WTC11 (cell line): ENCODE measurements at regions not wholly inside any gene's neighbourhood (a gene's known extent, or its start where the extent isn't known, plus 50 kb on each side); places are given as distances from the start of the nearest gene placed in this dataset.

Experiments
- ATAC-seq: fragments of 200-7000 bp; cut with Tn5 transposase; 2 replicates; pipeline ENCODE4 v1.10.0; 2021; ENCODE audit warnings: mild to moderate bottlenecking, moderate library complexity
- CTCF ChIA-PET: fragments of 300-600 bp; sonication (Branson Sonifier 250); formaldehyde crosslinking; loops from one replicate; lab custom pipeline; 2021; ENCODE audit warnings: antibody characterized with exemption; lab: Charles Lee
- POLR2A ChIA-PET: fragments of 350-600 bp; sonication (Branson Sonifier 250); formaldehyde crosslinking; loops from one replicate; lab custom pipeline; 2021; ENCODE audit warnings: antibody characterized with exemption; lab: Charles Lee
- DNase-seq: peaks from one replicate; pipeline ENCODE4 v3.0.0; 2021; ENCODE audit warnings: low spot score
- H3K27ac Mint-ChIP-seq: 2 replicates; pipeline ENCODE4 v1.8.0; 2021; ENCODE audit warnings: mixed read lengths
- H3K27me3 Mint-ChIP-seq: 2 replicates; pipeline ENCODE4 v1.8.0; 2021; ENCODE audit warnings: low read depth, mild to moderate bottlenecking, moderate library complexity, mixed read lengths
- H3K36me3 Mint-ChIP-seq: 2 replicates; pipeline ENCODE4 v1.8.0; 2021; ENCODE audit warnings: mixed read lengths
- H3K4me1 Mint-ChIP-seq: 2 replicates; pipeline ENCODE4 v1.8.0; 2022; ENCODE audit warnings: mixed read lengths
- H3K4me3 Mint-ChIP-seq: 2 replicates; pipeline ENCODE4 v1.8.0; 2021; ENCODE audit warnings: mild to moderate bottlenecking, moderate library complexity, mixed read lengths
- H3K9me3 Mint-ChIP-seq: 2 replicates; pipeline ENCODE4 v1.8.0; 2021; ENCODE audit warnings: mixed read lengths
- AFF4 ChIP-seq: sonication (generic); formaldehyde crosslinking; IDR thresholded peaks from 2 replicates; pipeline ENCODE4 v1.8.1; 2023; ENCODE audit warnings: mild to moderate bottlenecking, missing genetic modification reagents, borderline replicate concordance
- CREB1 ChIP-seq: sonication (generic); formaldehyde crosslinking; IDR thresholded peaks from 2 replicates; pipeline ENCODE4 v1.8.0; 2023; ENCODE audit warnings: mild to moderate bottlenecking, missing genetic modification reagents
- ELF4 ChIP-seq: sonication (generic); formaldehyde crosslinking; IDR thresholded peaks from 2 replicates; pipeline ENCODE4 v1.8.1; 2022; ENCODE audit warnings: low read depth, mild to moderate bottlenecking, moderate library complexity, missing genetic modification reagents
- ETV6 ChIP-seq: sonication (generic); formaldehyde crosslinking; IDR thresholded peaks from 2 replicates; pipeline ENCODE4 v1.8.1; 2022; ENCODE audit warnings: mild to moderate bottlenecking, missing genetic modification reagents
- FOXK1 ChIP-seq: sonication (generic); formaldehyde crosslinking; IDR thresholded peaks from 2 replicates; pipeline ENCODE4 v1.8.0; 2022; ENCODE audit warnings: mild to moderate bottlenecking, moderate library complexity, missing genetic modification reagents
- GRHL2 ChIP-seq: fragments of 250-450 bp; sonication (Bioruptor Pico); IDR thresholded peaks from 2 replicates; pipeline ENCODE4 v1.8.0; 2022; ENCODE audit warnings: mild to moderate bottlenecking, moderate library complexity; ENCODE audit not compliant: insufficient replicate concordance, severe bottlenecking
- GTF2I ChIP-seq: fragments of 250-450 bp; sonication (Bioruptor Pico); conservative IDR thresholded peaks from 2 replicates; pipeline ENCODE4 v1.4.0; 2021; ENCODE audit warnings: mild to moderate bottlenecking
- IRF2 ChIP-seq: sonication (generic); formaldehyde crosslinking; IDR thresholded peaks from 2 replicates; pipeline ENCODE4 v1.8.0; 2022; ENCODE audit warnings: low read depth, missing genetic modification reagents, borderline replicate concordance
- NFATC4 ChIP-seq: fragments of 250-450 bp; sonication (Bioruptor Pico); IDR thresholded peaks from 2 replicates; pipeline ENCODE4 v1.9.0; 2021; ENCODE audit warnings: mild to moderate bottlenecking
- NFYB ChIP-seq: sonication (generic); formaldehyde crosslinking; conservative IDR thresholded peaks from 2 replicates; pipeline ENCODE4 v1.8.0; 2022; ENCODE audit warnings: low read depth, missing genetic modification reagents
- NR3C1 ChIP-seq: sonication (generic); formaldehyde crosslinking; conservative IDR thresholded peaks from 2 replicates; pipeline ENCODE4 v1.8.1; 2023; ENCODE audit warnings: low read depth, mild to moderate bottlenecking, missing genetic modification reagents
- ZBTB21 ChIP-seq: sonication (generic); formaldehyde crosslinking; IDR thresholded peaks from 2 replicates; pipeline ENCODE4 v1.8.1; 2023; ENCODE audit warnings: mild to moderate bottlenecking, missing genetic modification reagents, borderline replicate concordance
- ZNF232 ChIP-seq: sonication (generic); formaldehyde crosslinking; IDR thresholded peaks from 2 replicates; pipeline ENCODE4 v1.8.0; 2022; ENCODE audit warnings: mild to moderate bottlenecking, missing genetic modification reagents
- ZNF423 ChIP-seq: fragments of 250-450 bp; sonication (Bioruptor Pico); IDR thresholded peaks from 2 replicates; pipeline ENCODE4 v2.1.2; 2022; ENCODE audit warnings: mild to moderate bottlenecking, moderate library complexity
- ZNF532 ChIP-seq: fragments of 250-450 bp; sonication (Bioruptor Pico); IDR thresholded peaks from 2 replicates; pipeline ENCODE4 v1.9.0; 2021; ENCODE audit warnings: mild to moderate bottlenecking, borderline replicate concordance
- TF ChIP-seq, protein P1 (sequence below): sonication (generic); formaldehyde crosslinking; IDR thresholded peaks from 2 replicates; pipeline ENCODE4 v1.8.1; 2023; ENCODE audit warnings: mild to moderate bottlenecking, missing genetic modification reagents
- TF ChIP-seq, protein P2 (sequence below): sonication (generic); formaldehyde crosslinking; IDR thresholded peaks from 2 replicates; pipeline ENCODE4 v1.8.1; 2022; ENCODE audit warnings: mild to moderate bottlenecking, moderate library complexity, missing genetic modification reagents
- TF ChIP-seq, protein P3 (sequence below): sonication (generic); formaldehyde crosslinking; IDR thresholded peaks from 2 replicates; pipeline ENCODE4 v1.8.0; 2023; ENCODE audit warnings: missing genetic modification reagents

GRCh38 chr6:106820412-106820852 is 154.1 kb downstream of the CD24 start:
- ATAC-seq: no peak
- Mint-ChIP-seq H3K4me3 (no peak overlapping the region), H3K27ac (no peak overlapping the region), H3K9me3 (peaks cover 6% of the 10 kb centered on the region), H3K36me3 (peaks cover 2% of the 10 kb centered on the region; the same call in 1 of the 2 replicates), H3K27me3 (no peaks in the 10 kb centered on the region), H3K4me1 (peaks cover 22% of the 10 kb centered on the region)
- ChIA-PET POLR2A (no interaction called here), CTCF (interaction anchor here (1.5 kb wide), 1 partner anchor 159 kb away, joined by 4 read pairs; no protein-coding TSS in a partner anchor)
- no peak for TF ChIP-seq GTF2I (CRISPR knock-in tag)
- TF ChIP-seq, protein P1, sequence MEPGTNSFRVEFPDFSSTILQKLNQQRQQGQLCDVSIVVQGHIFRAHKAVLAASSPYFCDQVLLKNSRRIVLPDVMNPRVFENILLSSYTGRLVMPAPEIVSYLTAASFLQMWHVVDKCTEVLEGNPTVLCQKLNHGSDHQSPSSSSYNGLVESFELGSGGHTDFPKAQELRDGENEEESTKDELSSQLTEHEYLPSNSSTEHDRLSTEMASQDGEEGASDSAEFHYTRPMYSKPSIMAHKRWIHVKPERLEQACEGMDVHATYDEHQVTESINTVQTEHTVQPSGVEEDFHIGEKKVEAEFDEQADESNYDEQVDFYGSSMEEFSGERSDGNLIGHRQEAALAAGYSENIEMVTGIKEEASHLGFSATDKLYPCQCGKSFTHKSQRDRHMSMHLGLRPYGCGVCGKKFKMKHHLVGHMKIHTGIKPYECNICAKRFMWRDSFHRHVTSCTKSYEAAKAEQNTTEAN (CRISPR knock-in tag): no peak
- TF ChIP-seq, protein P2, sequence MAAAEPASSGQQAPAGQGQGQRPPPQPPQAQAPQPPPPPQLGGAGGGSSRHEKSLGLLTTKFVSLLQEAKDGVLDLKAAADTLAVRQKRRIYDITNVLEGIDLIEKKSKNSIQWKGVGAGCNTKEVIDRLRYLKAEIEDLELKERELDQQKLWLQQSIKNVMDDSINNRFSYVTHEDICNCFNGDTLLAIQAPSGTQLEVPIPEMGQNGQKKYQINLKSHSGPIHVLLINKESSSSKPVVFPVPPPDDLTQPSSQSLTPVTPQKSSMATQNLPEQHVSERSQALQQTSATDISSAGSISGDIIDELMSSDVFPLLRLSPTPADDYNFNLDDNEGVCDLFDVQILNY (CRISPR knock-in tag): no peak
- no peak for TF ChIP-seq ZNF232 (CRISPR knock-in tag)
- no peak for TF ChIP-seq NFYB
- no peak for TF ChIP-seq ZNF423 (CRISPR knock-in tag)
- TF ChIP-seq IRF2 (CRISPR knock-in tag): no peak
- DNase-seq: no peak

- Mint-ChIP-seq H3K4me1 (no peaks in the 10 kb centered on the region), H3K9me3 (peaks cover 89% of the 10 kb centered on the region), H3K4me3 (no peak overlapping the region), H3K36me3 (peaks cover 78% of the 10 kb centered on the region), H3K27me3 (peaks cover 28% of the 10 kb centered on the region), H3K27ac (no peak overlapping the region)
- ATAC-seq (no peak), DNase-seq (no peak)
- ChIA-PET CTCF (no interaction called here), POLR2A (no interaction called here)
- TF ChIP-seq AFF4 (CRISPR knock-in tag): no peak
- no peak for TF ChIP-seq ZBTB21 (CRISPR knock-in tag)
- TF ChIP-seq NFATC4: no peak
- TF ChIP-seq ETV6 (CRISPR knock-in tag): no peak
- no peak for TF ChIP-seq ELF4 (CRISPR knock-in tag)
- no peak for TF ChIP-seq ZNF532 (CRISPR knock-in tag)
- no peak for TF ChIP-seq GRHL2 (CRISPR knock-in tag)
- no peak for TF ChIP-seq NR3C1
- no peak for TF ChIP-seq FOXK1 (CRISPR knock-in tag)
- TF ChIP-seq, protein P3, sequence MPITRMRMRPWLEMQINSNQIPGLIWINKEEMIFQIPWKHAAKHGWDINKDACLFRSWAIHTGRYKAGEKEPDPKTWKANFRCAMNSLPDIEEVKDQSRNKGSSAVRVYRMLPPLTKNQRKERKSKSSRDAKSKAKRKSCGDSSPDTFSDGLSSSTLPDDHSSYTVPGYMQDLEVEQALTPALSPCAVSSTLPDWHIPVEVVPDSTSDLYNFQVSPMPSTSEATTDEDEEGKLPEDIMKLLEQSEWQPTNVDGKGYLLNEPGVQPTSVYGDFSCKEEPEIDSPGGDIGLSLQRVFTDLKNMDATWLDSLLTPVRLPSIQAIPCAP (CRISPR knock-in tag): no peak
- no peak for TF ChIP-seq CREB1
Measured at GRCh38 chr6:106811088-106811686, 163.3 kb downstream of the CD24 start.
